B cell (primary cell): ENCODE measurements at regions not wholly inside any gene's neighbourhood (a gene's known extent, or its start where the extent isn't known, plus 50 kb on each side); places are given as distances from the start of the nearest gene placed in this dataset.

Source experiments
- ATAC-seq: fragments of 200-7000 bp; cut with Tn5 transposase; one replicate; pipeline ENCODE4 v1.10.0; 2021; ENCODE audit warnings: low read depth, mild to moderate bottlenecking, moderate number of reproducible peaks, moderate library complexity
- CTCF ChIA-PET: fragments of 350-600 bp; sonication (Branson Sonifier 250); formaldehyde crosslinking; loops from one replicate; lab custom pipeline; 2021; ENCODE audit warnings: antibody characterized with exemption, inconsistent platforms; lab: Charles Lee
- POLR2A ChIA-PET: fragments of 350-600 bp; sonication (Branson Sonifier 250); formaldehyde crosslinking; loops from one replicate; lab custom pipeline; 2021; ENCODE audit warnings: antibody characterized with exemption; lab: Charles Lee
- DNase-seq: peaks from one replicate; pipeline ENCODE4 v3.0.0; 2013
- H2AFZ ChIP-seq: 2 replicates; pipeline ENCODE4 v1.6.1; 2012; ENCODE audit warnings: mild to moderate bottlenecking, low read depth, low read length; ENCODE audit not compliant: insufficient read depth, poor library complexity, severe bottlenecking
- H3K27ac ChIP-seq, 2 donors: 1 replicate in 1 of 2; 2 replicates in 1 of 2; pipeline ENCODE4 v1.5.1; 2012 to 2013; ENCODE audit warnings: low read length in 2 of 2, mild to moderate bottlenecking in 2 of 2, moderate library complexity in 1 of 2
- H3K27me3 ChIP-seq, 4 experiments: fragments of 200-600 bp in 1 of 4; sonication (generic) in 1 of 4; replicated peaks in 1 of 4; 1 replicate in 2 of 4; 2 replicates in 2 of 4; pipeline versions ENCODE4 v1.6.1 to v1.7.0; 2013 to 2016; ENCODE audit warnings: low read length in 3 of 4, mild to moderate bottlenecking in 2 of 4, mixed read lengths in 1 of 4, moderate library complexity in 1 of 4; ENCODE audit not compliant: insufficient read depth in 4 of 4, control insufficient read depth in 3 of 4; ENCODE audit errors: control extremely low read depth in 1 of 4
- H3K36me3 ChIP-seq, 2 experiments: replicated peaks in 1 of 2; 1 replicate in 1 of 2; 2 replicates in 1 of 2; pipeline versions ENCODE4 v1.6.1 to v1.7.1; 2013; ENCODE audit warnings: low read length in 1 of 2; ENCODE audit not compliant: insufficient read depth in 2 of 2, control insufficient read depth in 1 of 2; ENCODE audit errors: control extremely low read depth in 1 of 2, extremely low read depth in 1 of 2
- H3K4me1 ChIP-seq, 2 donors: fragments of 200-600 bp in 1 of 2; sonication (generic) in 1 of 2; 1 replicate in 1 of 2; 2 replicates in 1 of 2; pipeline versions ENCODE4 v1.5.1 to v1.6.1; 2013 to 2017; ENCODE audit warnings: low read length in 2 of 2; ENCODE audit not compliant: control insufficient read depth in 2 of 2, insufficient read depth in 2 of 2
- H3K4me2 ChIP-seq: replicated peaks from 2 replicates; pipeline ENCODE3; 2012; ENCODE audit warnings: mild to moderate bottlenecking, low read depth, low read length; ENCODE audit not compliant: poor library complexity, severe bottlenecking
- H3K4me3 ChIP-seq, 5 experiments: fragments of 200-600 bp in 1 of 5; sonication (generic) in 1 of 5; 1 replicate in 3 of 5; 2 replicates in 2 of 5; pipeline versions ENCODE4 v1.5.1 to v1.7.0; 2011 to 2016; ENCODE audit warnings: low read length in 4 of 5, mild to moderate bottlenecking in 4 of 5, low read depth in 2 of 5, control low read depth in 1 of 5, moderate library complexity in 1 of 5; ENCODE audit not compliant: insufficient read depth in 1 of 5; ENCODE audit errors: control extremely low read depth in 1 of 5, extremely low read depth in 1 of 5
- H3K79me2 ChIP-seq: fragments of 200-600 bp; sonication (generic); one replicate; pipeline ENCODE4 v1.6.0; 2016; ENCODE audit warnings: low read length; ENCODE audit not compliant: control insufficient read depth, insufficient read depth
- H3K9ac ChIP-seq: fragments of 200-600 bp; sonication (generic); 2 replicates; pipeline ENCODE4 v1.6.1; 2017; ENCODE audit warnings: mild to moderate bottlenecking, low read length, moderate library complexity
- H3K9me3 ChIP-seq, 3 donors: one replicate each; pipeline versions ENCODE4 v1.6.1 to v1.7.1; 2013; ENCODE audit warnings: low read length in 2 of 3; ENCODE audit not compliant: control insufficient read depth in 2 of 3, insufficient read depth in 1 of 3; ENCODE audit errors: control extremely low read depth in 1 of 3
- H4K20me1 ChIP-seq: 2 replicates; pipeline ENCODE4 v1.6.0; 2012; ENCODE audit warnings: mild to moderate bottlenecking, low read length; ENCODE audit not compliant: insufficient read depth, control insufficient read depth, poor library complexity, severe bottlenecking
- H3K27ac Mint-ChIP-seq: one replicate; pipeline ENCODE4 v1.8.0; 2021; ENCODE audit warnings: mixed read lengths
- H3K27me3 Mint-ChIP-seq: one replicate; pipeline ENCODE4 v1.8.0; 2021; ENCODE audit warnings: mixed read lengths
- H3K4me1 Mint-ChIP-seq: one replicate; pipeline ENCODE4 v1.8.0; 2021; ENCODE audit warnings: mixed read lengths
- H3K4me3 Mint-ChIP-seq: one replicate; pipeline ENCODE4 v1.8.0; 2021; ENCODE audit warnings: mixed read lengths
- H3K9me3 Mint-ChIP-seq: one replicate; pipeline ENCODE4 v1.8.0; 2022; ENCODE audit warnings: mixed read lengths; ENCODE audit not compliant: insufficient read depth
- CTCF ChIP-seq: fragments of 200-600 bp; IDR thresholded peaks from one replicate; pipeline ENCODE4 v1.8.0; 2022; ENCODE audit warnings: antibody characterized with exemption, mild to moderate bottlenecking
- EZH2 ChIP-seq: IDR thresholded peaks from 2 replicates; pipeline ENCODE4 v1.6.1; 2012; ENCODE audit warnings: borderline replicate concordance, low read depth, mild to moderate bottlenecking, moderate library complexity, low read length; ENCODE audit not compliant: insufficient read depth, poor library complexity, severe bottlenecking
- WGBS: methylation state at CpG from one replicate; pipeline ENCODE4 v1.1.5; 2013; ENCODE audit warnings: missing lambda C conversion rate; ENCODE audit not compliant: insufficient coverage; 5-methylcytosine and 5-hydroxymethylcytosine counted together
- intact Hi-C: fragments of 100-400 bp; cut with micrococcal nuclease; formaldehyde crosslinking; loops from one replicate; pipeline ENCODE4 v1.10.0; 2022

- Mint-ChIP-seq H3K27ac (no peak overlapping the region), H3K27me3 (peaks cover 21% of the 10 kb centered on the region), H3K4me1 (no peaks in the 10 kb centered on the region), H3K4me3 (no peak overlapping the region), H3K9me3 (no peaks in the 10 kb centered on the region)
- no peak for ATAC-seq
- H3K27ac ChIP-seq = no peak overlapping the region
- no CpG with 5 or more reads among the region's 2 CpGs for WGBS
- H3K4me3 ChIP-seq = no peak overlapping the region
- no peak overlapping the region for H2AFZ ChIP-seq
- no peaks in the 10 kb centered on the region for H4K20me1 ChIP-seq
- no peaks in the 10 kb centered on the region for H3K36me3 ChIP-seq
- ChIA-PET POLR2A (no interaction called here), CTCF (no interaction called here)
- intact Hi-C loops = no loop called here
- H3K4me2 ChIP-seq = no peak overlapping the region
- peaks cover 0 to 18% (median 0%) of the 10 kb centered on the region in 4 experiments for H3K27me3 ChIP-seq
- no peaks in the 10 kb centered on the region for H3K4me1 ChIP-seq
- H3K9me3 ChIP-seq = no peaks in the 10 kb centered on the region
- no peak for DNase-seq
- H3K79me2 ChIP-seq = no peaks in the 10 kb centered on the region
- no peak for TF ChIP-seq CTCF
- TF ChIP-seq EZH2 = no peak
- no peak overlapping the region for H3K9ac ChIP-seq
These were observed 312.5 kb downstream of the PARP8 start for GRCh38 chr5:50978924-50979323.

- ATAC-seq (no peak), DNase-seq (no peak)
- no peaks in the 10 kb centered on the region for H3K9me3 Mint-ChIP-seq
- no peak overlapping the region for H3K4me3 Mint-ChIP-seq
- TF ChIP-seq EZH2 (no peak), CTCF (no peak)
- POLR2A ChIA-PET = no interaction called here
- no peaks in the 10 kb centered on the region for H3K4me1 Mint-ChIP-seq
- no peak overlapping the region for H3K4me3 ChIP-seq
- no peak overlapping the region for H3K9ac ChIP-seq
- no peaks in the 10 kb centered on the region for H3K36me3 ChIP-seq
- H4K20me1 ChIP-seq = no peaks in the 10 kb centered on the region
- CTCF ChIA-PET = no interaction called here
- no peak overlapping the region for H3K4me2 ChIP-seq
- H3K27ac Mint-ChIP-seq = no peak overlapping the region
- no peaks in the 10 kb centered on the region for H3K79me2 ChIP-seq
- H3K27ac ChIP-seq = no peak overlapping the region
- peaks cover 0 to 3% (median 0%) of the 10 kb centered on the region in 4 experiments for H3K27me3 ChIP-seq
- H3K4me1 ChIP-seq = no peaks in the 10 kb centered on the region
- peaks cover under 1% of the 10 kb centered on the region for H3K27me3 Mint-ChIP-seq
- WGBS = no CpG with 5 or more reads among the region's 2 CpGs
- intact Hi-C loops = no loop called here
- H2AFZ ChIP-seq = no peak overlapping the region
- no peaks in the 10 kb centered on the region for H3K9me3 ChIP-seq
These were observed 318.2 kb downstream of the PARP8 start for GRCh38 chr5:50984640-50985039.
